SK-N-SH (cell line): ENCODE measurements at regions not wholly inside any gene's neighbourhood (a gene's known extent, or its start where the extent isn't known, plus 50 kb on each side); places are given as distances from the start of the nearest gene placed in this dataset.

Experiments used
- FOXM1 ChIP-seq: IDR thresholded peaks from 2 replicates; pipeline ENCODE4 v1.4.0; 2012; ENCODE audit warnings: low read depth, mild to moderate bottlenecking
- NRF1 ChIP-seq: IDR thresholded peaks from 2 replicates; pipeline ENCODE4 v1.6.1; 2012; ENCODE audit warnings: low read depth, mild to moderate bottlenecking, low read length
- POLR2AphosphoS5 ChIP-seq: IDR thresholded peaks from 2 replicates; pipeline ENCODE4 v1.6.1; 2012; ENCODE audit warnings: low read depth, low read length
- RCOR1 ChIP-seq: fragments of 150-350 bp; IDR thresholded peaks from 2 replicates; pipeline ENCODE4 v1.6.1; 2017; ENCODE audit warnings: antibody characterized with exemption, low read length
- TF ChIP-seq, protein P1 (sequence below): fragments of 200-600 bp; sonication (generic); IDR thresholded peaks from 2 replicates; pipeline ENCODE4 v1.6.1; 2017; ENCODE audit warnings: antibody characterized with exemption, mild to moderate bottlenecking, moderate library complexity

- TF ChIP-seq, protein P1, sequence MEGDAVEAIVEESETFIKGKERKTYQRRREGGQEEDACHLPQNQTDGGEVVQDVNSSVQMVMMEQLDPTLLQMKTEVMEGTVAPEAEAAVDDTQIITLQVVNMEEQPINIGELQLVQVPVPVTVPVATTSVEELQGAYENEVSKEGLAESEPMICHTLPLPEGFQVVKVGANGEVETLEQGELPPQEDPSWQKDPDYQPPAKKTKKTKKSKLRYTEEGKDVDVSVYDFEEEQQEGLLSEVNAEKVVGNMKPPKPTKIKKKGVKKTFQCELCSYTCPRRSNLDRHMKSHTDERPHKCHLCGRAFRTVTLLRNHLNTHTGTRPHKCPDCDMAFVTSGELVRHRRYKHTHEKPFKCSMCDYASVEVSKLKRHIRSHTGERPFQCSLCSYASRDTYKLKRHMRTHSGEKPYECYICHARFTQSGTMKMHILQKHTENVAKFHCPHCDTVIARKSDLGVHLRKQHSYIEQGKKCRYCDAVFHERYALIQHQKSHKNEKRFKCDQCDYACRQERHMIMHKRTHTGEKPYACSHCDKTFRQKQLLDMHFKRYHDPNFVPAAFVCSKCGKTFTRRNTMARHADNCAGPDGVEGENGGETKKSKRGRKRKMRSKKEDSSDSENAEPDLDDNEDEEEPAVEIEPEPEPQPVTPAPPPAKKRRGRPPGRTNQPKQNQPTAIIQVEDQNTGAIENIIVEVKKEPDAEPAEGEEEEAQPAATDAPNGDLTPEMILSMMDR = no peak
- TF ChIP-seq NRF1 (no peak), RCOR1 (no peak), POLR2AphosphoS5 (peak; percentile 34; the same call in 1 of the 2 replicates), FOXM1 (peak; percentile 63; the same call in 1 of the 2 replicates)
Observed at GRCh38 chr2:213221957-213222356, 62.3 kb upstream of the SPAG16 start.
